Spleen (tissue), 11 donors: ENCODE measurements at regions not wholly inside any gene's neighbourhood (a gene's known extent, or its start where the extent isn't known, plus 50 kb on each side); places are given as distances from the start of the nearest gene placed in this dataset.

ENCODE experiments used
- DNase-seq: peaks from one replicate; pipeline ENCODE4 v3.0.0-alpha.2; 2020
- H3K27ac ChIP-seq, 8 donors: fragments of 200-600 bp; sonication (generic) in 7 of 8; 1 replicate in 4 of 8; 2 replicates in 4 of 8; pipeline versions ENCODE4 v1.5.0 to v1.8.0; 2016 to 2021; ENCODE audit warnings: inconsistent platforms in 4 of 8, mild to moderate bottlenecking in 4 of 8, moderate library complexity in 1 of 8
- H3K27me3 ChIP-seq, 7 donors: fragments of 200-600 bp; sonication (generic) in 6 of 7; replicated peaks in 1 of 7; 1 replicate in 4 of 7; 2 replicates in 3 of 7; pipeline versions ENCODE4 v1.5.0 to v1.8.0; 2016 to 2021; ENCODE audit warnings: inconsistent platforms in 3 of 7, mild to moderate bottlenecking in 1 of 7
- H3K36me3 ChIP-seq, 6 donors: fragments of 200-600 bp; sonication (generic) in 5 of 6; 1 replicate in 4 of 6; 2 replicates in 2 of 6; pipeline versions ENCODE4 v1.5.0 to v1.8.0; 2016 to 2021; ENCODE audit warnings: inconsistent platforms in 2 of 6
- H3K4me1 ChIP-seq, 6 donors: fragments of 200-600 bp; sonication (generic) in 5 of 6; 1 replicate in 3 of 6; 2 replicates in 3 of 6; pipeline versions ENCODE4 v1.5.0 to v1.8.0; 2016 to 2021; ENCODE audit warnings: inconsistent platforms in 3 of 6
- H3K4me3 ChIP-seq, 8 donors: fragments of 200-600 bp; sonication (generic) in 7 of 8; 1 replicate in 4 of 8; 2 replicates in 4 of 8; pipeline versions ENCODE4 v1.5.0 to v1.8.0; 2016 to 2021; ENCODE audit warnings: inconsistent platforms in 4 of 8, mild to moderate bottlenecking in 4 of 8, moderate library complexity in 2 of 8
- H3K9me3 ChIP-seq, 8 donors: fragments of 200-600 bp; sonication (generic) in 7 of 8; 1 replicate in 4 of 8; 2 replicates in 4 of 8; pipeline versions ENCODE4 v1.5.0 to v1.8.0; 2016 to 2021; ENCODE audit warnings: inconsistent platforms in 4 of 8
- POLR2A ChIP-seq, 3 donors: fragments of 450-650 bp; IDR thresholded peaks; one replicate each; pipeline ENCODE4 v1.5.1; 2017; ENCODE audit warnings: antibody characterized with exemption in 3 of 3, mild to moderate bottlenecking in 1 of 3
- POLR2AphosphoS5 ChIP-seq, 3 donors: sonication (generic); formaldehyde crosslinking; IDR thresholded peaks; one replicate each; pipeline ENCODE4 v1.5.1; 2017; ENCODE audit warnings: antibody characterized with exemption in 3 of 3
- WGBS, 5 donors: extraction: QIAGEN DNeasy Blood & Tissue Kit in 3 of 5; methylation state at CpG; one replicate each; pipeline versions ENCODE4 v1.1.5 to v1.1.7; 2013 to 2018; 5-methylcytosine and 5-hydroxymethylcytosine counted together
- intact Hi-C: fragments of 100-400 bp; cut with DNase I; formaldehyde crosslinking; loops from one replicate; pipeline ENCODE4 v1.15.0; 2023; ENCODE audit warnings: low total_unique reads
- TF ChIP-seq, protein P1 (sequence below), 11 experiments: fragments of 200-600 bp in 7 of 11; fragments of 450-650 bp in 4 of 11; sonication (generic) in 4 of 11; IDR thresholded peaks in 8 of 11; conservative IDR thresholded peaks in 3 of 11; 1 replicate in 7 of 11; 2 replicates in 4 of 11; pipeline versions ENCODE4 v1.4.0 to v1.8.0; 2016 to 2021; ENCODE audit warnings: antibody characterized with exemption in 11 of 11, inconsistent platforms in 4 of 11, mild to moderate bottlenecking in 1 of 11
- donor health status: healthy with polysubstance abuse.
- donor health status: DM: no; HTN: no; CAD: no; lungs with moderate emphysema.
- donor health status: DM: no; HTN: no; CAD: no.
- donor health status: Bipolar disorder and iron deficiency.
- donor health status: healthy.
- donor health status: DM: no; HTN: no; CAD: no.
- donor health status: DM: yes; HTN: yes; CAD: no.

DNA sequence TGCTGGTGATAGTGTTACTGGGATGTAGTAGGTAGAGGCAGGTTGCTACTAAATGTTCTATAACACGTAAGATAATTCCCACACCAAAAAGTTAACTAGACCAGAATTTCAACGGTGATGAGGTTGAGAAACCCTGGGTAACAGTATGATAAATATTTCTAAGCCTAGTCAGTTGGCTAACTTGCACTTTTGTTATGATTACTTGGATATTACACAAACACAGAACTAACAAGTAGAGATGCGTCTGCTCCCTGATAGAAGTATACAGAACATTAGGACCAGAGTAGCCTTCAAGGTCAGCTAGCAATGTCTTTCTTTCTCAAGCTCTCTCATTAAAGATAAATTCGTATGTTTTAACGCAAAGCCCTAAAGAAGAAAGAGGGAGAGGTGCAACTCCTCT is 86.2 kb upstream of the FZD8 start:
- H3K27ac ChIP-seq: no peak overlapping the region
- H3K4me3 ChIP-seq: no peak overlapping the region
- intact Hi-C loops: no loop called here
- TF ChIP-seq POLR2A (IDR thresholded peaks at IDR 0.05): no peak
- TF ChIP-seq, protein P1, sequence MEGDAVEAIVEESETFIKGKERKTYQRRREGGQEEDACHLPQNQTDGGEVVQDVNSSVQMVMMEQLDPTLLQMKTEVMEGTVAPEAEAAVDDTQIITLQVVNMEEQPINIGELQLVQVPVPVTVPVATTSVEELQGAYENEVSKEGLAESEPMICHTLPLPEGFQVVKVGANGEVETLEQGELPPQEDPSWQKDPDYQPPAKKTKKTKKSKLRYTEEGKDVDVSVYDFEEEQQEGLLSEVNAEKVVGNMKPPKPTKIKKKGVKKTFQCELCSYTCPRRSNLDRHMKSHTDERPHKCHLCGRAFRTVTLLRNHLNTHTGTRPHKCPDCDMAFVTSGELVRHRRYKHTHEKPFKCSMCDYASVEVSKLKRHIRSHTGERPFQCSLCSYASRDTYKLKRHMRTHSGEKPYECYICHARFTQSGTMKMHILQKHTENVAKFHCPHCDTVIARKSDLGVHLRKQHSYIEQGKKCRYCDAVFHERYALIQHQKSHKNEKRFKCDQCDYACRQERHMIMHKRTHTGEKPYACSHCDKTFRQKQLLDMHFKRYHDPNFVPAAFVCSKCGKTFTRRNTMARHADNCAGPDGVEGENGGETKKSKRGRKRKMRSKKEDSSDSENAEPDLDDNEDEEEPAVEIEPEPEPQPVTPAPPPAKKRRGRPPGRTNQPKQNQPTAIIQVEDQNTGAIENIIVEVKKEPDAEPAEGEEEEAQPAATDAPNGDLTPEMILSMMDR (IDR thresholded peaks at IDR 0.05 in 8 of 11, conservative IDR thresholded peaks at IDR 0.05 in 3 of 11): no peak
- TF ChIP-seq POLR2AphosphoS5 (IDR thresholded peaks at IDR 0.05): no peak
- 70 to 75% (median 73%) methylated on average over 5 of the region's 5 CpGs for WGBS, 5 donors
- no peaks in the 10 kb centered on the region for H3K36me3 ChIP-seq
- no peaks in the 10 kb centered on the region for H3K4me1 ChIP-seq
- H3K27me3 ChIP-seq: no peaks in the 10 kb centered on the region
- no peak for DNase-seq
- no peaks in the 10 kb centered on the region for H3K9me3 ChIP-seq

DNA sequence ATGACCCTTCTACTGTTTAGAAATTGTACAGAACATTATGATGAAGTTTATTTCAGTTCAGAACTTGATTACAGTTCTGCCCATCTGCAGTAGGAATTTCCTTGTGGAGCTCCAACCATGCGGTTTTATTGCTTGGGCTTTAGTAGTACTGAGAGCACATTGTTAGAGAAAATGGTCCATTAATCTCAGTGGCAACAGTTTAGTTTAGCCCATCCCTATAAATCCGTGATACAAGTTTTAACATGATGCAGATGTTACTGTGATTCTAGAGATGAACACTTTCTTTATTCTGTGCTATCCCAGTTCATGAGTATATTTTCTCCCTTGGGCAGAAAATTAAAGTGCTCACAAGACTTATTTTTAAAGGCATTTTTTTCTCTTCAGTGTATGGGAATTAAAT is 84.8 kb upstream of the FZD8 start:
- DNase-seq: no peak
- Histone ChIP-seq H3K27ac (no peak overlapping the region), H3K27me3 (no peaks in the 10 kb centered on the region), H3K4me3 (no peak overlapping the region), H3K4me1 (no peaks in the 10 kb centered on the region), H3K9me3 (no peaks in the 10 kb centered on the region), H3K36me3 (no peaks in the 10 kb centered on the region)
- WGBS, 5 donors: 81 to 90% (median 85%) methylated on average over 2 of the region's 2 CpGs
- no peak for TF ChIP-seq POLR2A (IDR thresholded peaks at IDR 0.05)
- TF ChIP-seq, protein P1 (IDR thresholded peaks at IDR 0.05 in 8 of 11, conservative IDR thresholded peaks at IDR 0.05 in 3 of 11): no peak
- TF ChIP-seq POLR2AphosphoS5 (IDR thresholded peaks at IDR 0.05): no peak
- intact Hi-C loops: no loop called here

- no peaks in the 10 kb centered on the region for H3K36me3 ChIP-seq
- no peaks in the 10 kb centered on the region for H3K4me1 ChIP-seq
- DNase-seq: no peak
- H3K27ac ChIP-seq: no peak overlapping the region
- 84 to 97% (median 94%) methylated on average over 5 of the region's 5 CpGs for WGBS, 5 donors
- H3K4me3 ChIP-seq: no peak overlapping the region
- H3K9me3 ChIP-seq: no peaks in the 10 kb centered on the region
- TF ChIP-seq POLR2A (IDR thresholded peaks at IDR 0.05): no peak
- TF ChIP-seq, protein P1 (IDR thresholded peaks at IDR 0.05 in 8 of 11, conservative IDR thresholded peaks at IDR 0.05 in 3 of 11): no peak
- no peak for TF ChIP-seq POLR2AphosphoS5 (IDR thresholded peaks at IDR 0.05)
- intact Hi-C loops: no loop called here
- no peaks in the 10 kb centered on the region for H3K27me3 ChIP-seq
Observed at GRCh38 chr10:35723992-35724391, 81.9 kb upstream of the FZD8 start.

DNA sequence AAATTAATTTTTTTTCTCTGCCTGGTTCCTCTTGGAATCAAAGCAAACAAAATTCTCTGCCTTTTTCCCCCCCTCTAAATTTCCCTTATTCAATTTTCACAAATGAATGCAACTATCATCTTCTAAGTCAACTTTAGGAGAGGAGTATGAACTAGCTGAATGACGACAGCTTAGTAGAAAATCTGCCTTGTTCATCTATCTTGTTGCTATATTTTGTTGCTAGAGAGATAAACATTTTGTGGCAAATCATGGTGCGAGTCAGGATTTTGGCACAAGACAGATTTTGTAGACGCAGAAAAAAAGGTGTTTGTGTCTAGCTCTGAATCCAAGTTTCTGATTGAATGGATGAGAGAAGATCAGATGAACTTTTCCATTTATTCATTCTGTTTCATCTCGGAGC is 81.0 kb upstream of the FZD8 start:
- intact Hi-C loops: no loop called here
- Histone ChIP-seq H3K27ac (no peak overlapping the region), H3K4me3 (no peak overlapping the region), H3K4me1 (no peaks in the 10 kb centered on the region), H3K27me3 (no peaks in the 10 kb centered on the region), H3K9me3 (no peaks in the 10 kb centered on the region), H3K36me3 (no peaks in the 10 kb centered on the region)
- no peak for TF ChIP-seq POLR2AphosphoS5 (IDR thresholded peaks at IDR 0.05)
- TF ChIP-seq, protein P1 (IDR thresholded peaks at IDR 0.05 in 8 of 11, conservative IDR thresholded peaks at IDR 0.05 in 3 of 11): no peak
- TF ChIP-seq POLR2A (IDR thresholded peaks at IDR 0.05): no peak
- WGBS, 5 donors: 85 to 92% (median 91%) methylated on average over 4 of the region's 4 CpGs
- no peak for DNase-seq
